ENCODE measurements at regions not wholly inside any gene's neighbourhood (a gene's known extent, or its start where the extent isn't known, plus 50 kb on each side); places are given as distances from the start of the nearest gene placed in this dataset.

GRCh38 chr16:64718486-64718885, 403.4 kb downstream of the CDH11 start:
- H3K36me3 ChIP-seq: no peaks in the 10 kb centered on the region
- intact Hi-C loops (cut with DNase I): no loop called here
- no peaks in the 10 kb centered on the region for H3K4me1 ChIP-seq
- H3K27ac ChIP-seq: no peak overlapping the region
- H3K27me3 ChIP-seq: no peaks in the 10 kb centered on the region
- H3K9me3 ChIP-seq: no peaks in the 10 kb centered on the region
- no peak overlapping the region for H3K4me3 ChIP-seq (replicated peaks in 1 of 3)
- WGBS, 2 donors: 91 to 93% methylated on average over 7 of the region's 7 CpGs
- TF ChIP-seq CTCF (IDR thresholded peaks at IDR 0.05) (no peak), POLR2A (IDR thresholded peaks at IDR 0.05) (no peak)
- DNase-seq: no peak

- TF ChIP-seq POLR2A (IDR thresholded peaks at IDR 0.05): no peak
- TF ChIP-seq CTCF (IDR thresholded peaks at IDR 0.05): no peak
- WGBS, 2 donors: 81 to 88% methylated on average over 3 of the region's 3 CpGs
- Histone ChIP-seq H3K36me3 (no peaks in the 10 kb centered on the region), H3K4me3 (replicated peaks in 1 of 3) (no peak overlapping the region), H3K27me3 (no peaks in the 10 kb centered on the region), H3K4me1 (no peaks in the 10 kb centered on the region), H3K9me3 (no peaks in the 10 kb centered on the region), H3K27ac (no peak overlapping the region)
- no peak for DNase-seq
- intact Hi-C loops (cut with DNase I): no loop called here
These were observed 404.0 kb downstream of the CDH11 start for GRCh38 chr16:64717871-64718270.

GRCh38 chr16:64715624-64716023, 406.2 kb downstream of the CDH11 start:
- Histone ChIP-seq H3K27ac (no peak overlapping the region), H3K36me3 (no peaks in the 10 kb centered on the region), H3K27me3 (no peaks in the 10 kb centered on the region), H3K4me1 (no peaks in the 10 kb centered on the region), H3K4me3 (replicated peaks in 1 of 3) (no peak overlapping the region), H3K9me3 (no peaks in the 10 kb centered on the region)
- intact Hi-C loops (cut with DNase I): no loop called here
- TF ChIP-seq CTCF (IDR thresholded peaks at IDR 0.05) (no peak), POLR2A (IDR thresholded peaks at IDR 0.05) (no peak)
- WGBS, 2 donors: 74 to 89% methylated on average over 2 of the region's 2 CpGs
- DNase-seq: no peak

GRCh38 chr16:64712026-64712425, 409.8 kb downstream of the CDH11 start:
- TF ChIP-seq CTCF (IDR thresholded peaks at IDR 0.05) (no peak), POLR2A (IDR thresholded peaks at IDR 0.05) (no peak)
- DNase-seq: no peak
- Histone ChIP-seq H3K27me3 (no peaks in the 10 kb centered on the region), H3K36me3 (no peaks in the 10 kb centered on the region), H3K4me1 (no peaks in the 10 kb centered on the region), H3K27ac (no peak overlapping the region), H3K9me3 (no peaks in the 10 kb centered on the region), H3K4me3 (replicated peaks in 1 of 3) (no peak overlapping the region)
- 76 to 85% methylated on average over 3 of the region's 3 CpGs for WGBS, 2 donors
- intact Hi-C loops (cut with DNase I): no loop called here

- Histone ChIP-seq H3K9me3 (no peaks in the 10 kb centered on the region), H3K27ac (no peak overlapping the region), H3K4me1 (no peaks in the 10 kb centered on the region), H3K27me3 (no peaks in the 10 kb centered on the region), H3K4me3 (replicated peaks in 1 of 3) (no peak overlapping the region), H3K36me3 (no peaks in the 10 kb centered on the region)
- TF ChIP-seq POLR2A (IDR thresholded peaks at IDR 0.05) (no peak), CTCF (IDR thresholded peaks at IDR 0.05) (no peak)
- intact Hi-C loops (cut with DNase I): no loop called here
- 84 to 96% methylated on average over 2 of the region's 2 CpGs for WGBS, 2 donors
- DNase-seq: no peak
These were observed 410.3 kb downstream of the CDH11 start for GRCh38 chr16:64711596-64711995.

Measured in thyroid gland (tissue), 4 donors.